ENCODE measurements at regions not wholly inside any gene's neighbourhood (a gene's known extent, or its start where the extent isn't known, plus 50 kb on each side); places are given as distances from the start of the nearest gene placed in this dataset.

DNA sequence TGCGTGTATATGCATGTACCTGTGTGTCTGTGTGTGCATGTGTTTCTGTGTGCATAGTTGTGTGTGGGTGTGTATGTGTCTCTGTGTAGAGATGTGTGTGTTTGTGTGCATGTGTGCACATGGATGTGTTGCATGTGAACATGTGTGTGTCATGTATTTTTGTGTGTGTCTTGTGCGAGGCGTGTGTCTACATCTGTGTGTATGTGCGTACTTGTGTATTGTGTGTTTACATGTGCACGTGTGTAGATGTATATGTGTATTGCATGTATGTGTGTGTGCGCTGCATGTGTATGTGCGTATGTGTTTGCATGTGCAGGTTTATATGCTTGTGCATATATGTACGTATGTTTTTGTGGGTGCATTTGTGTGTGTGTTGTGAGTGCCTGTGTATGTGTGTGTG is 735.2 kb downstream of the GALR1 start:
- no peak for TF ChIP-seq POLR2A (IDR thresholded peaks at IDR 0.05; ENCODE audit: low read length)
- TF ChIP-seq GATA1 (IDR thresholded peaks at IDR 0.05; ENCODE audit: low read depth, low read length) = no peak

Data from erythroblast (primary cell).